Activated CD8-positive, alpha-beta memory T cell treated with anti-CD3 and anti-CD28 coated beads for 36 hours (primary cell): ENCODE measurements at regions not wholly inside any gene's neighbourhood (a gene's known extent, or its start where the extent isn't known, plus 50 kb on each side); places are given as distances from the start of the nearest gene placed in this dataset.

Experiments used
- CTCF ChIA-PET: fragments of 350-600 bp; sonication (Branson Sonifier 250); formaldehyde crosslinking; loops from one replicate; lab custom pipeline; 2021; ENCODE audit warnings: antibody characterized with exemption; lab: Charles Lee
- POLR2A ChIA-PET: fragments of 350-600 bp; sonication (Branson Sonifier 250); formaldehyde crosslinking; loops from one replicate; lab custom pipeline; 2021; ENCODE audit warnings: antibody characterized with exemption; lab: Charles Lee

DNA sequence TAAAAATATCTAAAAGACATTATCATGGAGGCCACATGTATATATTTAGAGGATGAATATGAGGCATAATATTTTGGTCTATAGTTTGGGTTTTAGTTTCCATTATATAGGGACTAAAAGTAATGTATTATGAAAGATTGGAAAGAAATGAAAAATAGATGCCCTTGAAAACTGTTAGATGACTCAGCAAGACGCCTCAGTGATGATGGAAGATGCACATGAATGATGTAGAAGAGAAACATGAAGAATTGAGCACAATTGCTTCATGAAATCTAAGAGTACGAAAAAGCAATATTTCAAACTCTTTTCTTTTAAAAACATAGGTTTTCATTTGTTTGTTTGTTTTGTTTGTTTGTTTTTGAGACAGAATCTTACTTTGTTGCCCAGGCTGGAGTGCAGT, 89.8 kb downstream of the ARL4A start:
- POLR2A ChIA-PET, result no interaction called here

DNA sequence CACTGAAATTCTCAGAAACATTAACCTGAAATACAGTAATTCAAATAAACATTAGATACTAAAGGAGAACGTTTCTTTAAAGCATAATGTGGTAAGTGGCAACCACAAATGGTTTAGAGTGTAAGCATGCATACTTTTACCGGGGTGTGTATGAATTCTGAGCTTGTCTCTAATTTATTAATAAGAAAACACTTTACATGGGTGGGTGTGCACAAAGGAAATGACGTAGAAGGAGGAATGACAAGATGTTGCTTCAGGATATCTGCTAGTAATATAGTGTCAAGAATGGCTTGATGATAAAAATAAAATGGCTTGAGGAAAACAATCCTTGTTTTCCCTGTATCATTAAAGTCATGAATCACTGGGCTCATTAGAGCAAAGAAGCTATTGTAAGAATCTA, 92.5 kb downstream of the ARL4A start:
- ChIA-PET POLR2A (no interaction called here), CTCF (no interaction called here)

More for the DNA sequence above, 89.8 kb downstream of the ARL4A start:
- CTCF ChIA-PET, result no interaction called here

DNA sequence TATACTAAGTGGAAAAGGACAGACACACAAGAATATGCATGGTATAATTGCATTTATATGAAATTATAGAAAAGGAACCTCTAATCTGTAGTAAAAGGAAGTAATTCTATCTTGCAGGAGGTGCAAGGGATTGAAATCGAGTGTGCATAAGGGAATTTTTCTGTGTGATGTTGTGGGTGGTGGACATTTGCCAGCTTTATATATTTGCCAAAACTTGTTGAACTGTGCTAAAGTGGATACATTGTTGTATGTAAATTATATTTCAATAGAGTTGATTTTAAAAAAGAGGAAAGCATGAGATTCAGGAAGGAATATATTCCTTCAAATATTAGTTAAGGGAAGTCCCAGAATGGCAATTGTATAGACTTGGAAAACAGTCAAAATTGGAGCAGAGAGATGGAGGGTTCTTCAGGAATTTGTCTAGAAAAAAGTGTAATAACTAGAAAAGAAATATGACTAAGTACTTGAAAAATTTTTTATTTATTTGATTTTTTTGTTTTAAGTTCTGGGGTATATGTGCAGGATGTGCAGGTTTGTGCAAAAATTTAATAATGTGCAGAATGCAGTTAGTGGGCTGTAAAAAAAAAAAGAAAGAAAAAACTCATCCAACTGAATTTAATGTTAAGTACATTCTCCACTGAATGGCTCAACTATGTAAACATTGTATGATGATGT, 96.1 kb downstream of the ARL4A start:
- CTCF ChIA-PET, result no interaction called here
- POLR2A ChIA-PET, result no interaction called here

DNA sequence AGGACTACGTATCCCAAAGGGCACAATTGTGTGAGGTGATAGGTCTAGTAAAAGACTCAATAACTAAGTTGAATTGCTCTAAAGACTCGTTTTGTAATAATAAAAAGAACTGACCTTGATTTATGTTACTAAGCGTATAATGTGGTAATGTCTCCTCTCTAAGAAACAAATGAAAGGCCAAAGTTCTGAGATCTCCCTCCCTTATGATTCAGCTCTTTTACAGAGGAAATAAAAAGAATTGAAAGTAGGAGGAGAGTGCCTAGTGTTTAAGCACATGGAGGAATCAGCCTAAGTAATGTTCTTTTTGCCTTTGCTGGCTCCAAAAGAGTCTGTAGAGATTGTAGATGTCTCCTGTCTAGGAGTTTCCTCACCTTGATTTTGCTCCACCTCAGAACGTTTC, 98.0 kb downstream of the ARL4A start:
- CTCF ChIA-PET, result no interaction called here
- POLR2A ChIA-PET, result no interaction called here

DNA sequence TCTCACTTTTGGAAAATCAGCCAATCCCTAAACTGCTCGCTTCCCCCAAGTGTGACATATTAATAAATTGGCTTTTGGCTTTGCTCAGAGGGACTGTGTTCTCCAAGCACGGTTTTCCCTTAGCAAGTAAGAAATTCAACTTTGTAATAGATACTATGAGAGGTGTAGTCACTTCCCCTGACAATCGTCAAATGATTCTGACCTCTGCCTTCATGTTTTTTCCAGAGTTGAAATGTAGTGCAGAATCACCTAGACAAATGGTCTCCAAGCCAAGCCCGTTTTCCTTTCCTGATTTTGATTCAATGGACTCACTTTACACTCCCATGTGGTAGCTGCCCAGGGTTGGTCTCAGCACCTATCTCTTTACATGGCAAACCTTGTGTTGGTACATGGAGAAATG, 99.1 kb downstream of the ARL4A start:
- ChIA-PET POLR2A (no interaction called here), CTCF (interaction anchor here (1.0 kb wide), 1 partner anchor 83 kb away, joined by 4 read pairs; no protein-coding TSS in a partner anchor)

DNA sequence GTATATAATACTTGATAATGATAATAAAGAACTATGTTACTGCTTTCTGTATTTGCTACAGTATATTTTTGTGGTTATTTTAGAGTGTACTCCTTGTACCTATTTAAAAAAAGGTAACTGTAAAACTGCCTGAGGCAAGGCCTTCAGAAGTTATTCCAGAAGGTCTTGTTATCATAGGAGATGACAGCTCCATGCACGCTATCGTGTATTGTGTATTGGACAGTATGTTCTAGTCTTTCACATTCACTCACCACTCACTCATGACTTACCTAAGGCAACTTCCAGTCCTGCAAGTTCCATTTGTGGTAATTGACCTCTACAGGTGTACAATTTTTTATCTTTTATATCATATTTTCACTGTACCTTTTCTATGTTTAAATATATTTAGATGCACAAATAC, 100.7 kb downstream of the ARL4A start:
- ChIA-PET CTCF (no interaction called here), POLR2A (no interaction called here)

DNA sequence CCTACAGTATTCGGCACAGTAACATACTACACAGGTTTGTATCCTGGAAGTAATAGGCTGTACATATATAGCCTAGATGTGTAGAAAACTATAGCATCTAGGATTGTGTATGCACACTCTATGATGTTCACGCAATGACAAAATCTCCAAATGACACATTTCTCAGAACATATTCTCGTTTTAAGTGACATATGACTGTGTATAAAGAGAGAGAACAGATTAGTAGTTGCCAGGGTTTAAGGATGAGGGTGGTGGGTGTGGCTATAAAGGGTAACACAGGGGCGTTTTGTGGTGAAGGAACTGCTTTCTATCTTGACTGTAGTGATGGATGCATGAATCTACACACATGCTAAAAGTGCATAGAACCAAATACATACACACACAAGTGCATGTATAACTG, 101.2 kb downstream of the ARL4A start:
- ChIA-PET CTCF (no interaction called here), POLR2A (no interaction called here)

DNA sequence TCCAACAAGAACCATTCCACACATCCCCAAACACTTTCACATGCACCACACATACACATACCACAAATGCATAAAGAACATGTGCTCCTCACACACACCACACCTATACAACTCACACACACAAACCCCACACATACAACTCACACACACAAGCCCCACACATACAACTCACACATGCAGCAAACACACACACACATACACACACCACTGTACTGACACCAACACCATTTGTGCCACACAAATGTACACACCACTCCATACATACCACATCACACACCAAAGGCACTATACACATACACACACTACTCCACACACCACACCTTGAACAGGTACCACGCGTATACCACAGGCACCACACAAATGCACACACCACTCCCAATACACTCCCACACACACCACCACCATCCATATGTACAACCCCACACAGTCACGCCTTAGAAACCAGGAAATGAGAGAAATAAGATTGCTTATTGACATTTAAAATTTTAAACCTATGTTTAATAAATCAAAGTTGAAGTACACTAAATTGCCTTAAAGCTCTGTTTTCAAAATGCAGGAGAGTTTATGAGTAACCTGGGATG, 107.4 kb downstream of the ARL4A start:
- CTCF ChIA-PET, result no interaction called here
- POLR2A ChIA-PET, result no interaction called here

DNA sequence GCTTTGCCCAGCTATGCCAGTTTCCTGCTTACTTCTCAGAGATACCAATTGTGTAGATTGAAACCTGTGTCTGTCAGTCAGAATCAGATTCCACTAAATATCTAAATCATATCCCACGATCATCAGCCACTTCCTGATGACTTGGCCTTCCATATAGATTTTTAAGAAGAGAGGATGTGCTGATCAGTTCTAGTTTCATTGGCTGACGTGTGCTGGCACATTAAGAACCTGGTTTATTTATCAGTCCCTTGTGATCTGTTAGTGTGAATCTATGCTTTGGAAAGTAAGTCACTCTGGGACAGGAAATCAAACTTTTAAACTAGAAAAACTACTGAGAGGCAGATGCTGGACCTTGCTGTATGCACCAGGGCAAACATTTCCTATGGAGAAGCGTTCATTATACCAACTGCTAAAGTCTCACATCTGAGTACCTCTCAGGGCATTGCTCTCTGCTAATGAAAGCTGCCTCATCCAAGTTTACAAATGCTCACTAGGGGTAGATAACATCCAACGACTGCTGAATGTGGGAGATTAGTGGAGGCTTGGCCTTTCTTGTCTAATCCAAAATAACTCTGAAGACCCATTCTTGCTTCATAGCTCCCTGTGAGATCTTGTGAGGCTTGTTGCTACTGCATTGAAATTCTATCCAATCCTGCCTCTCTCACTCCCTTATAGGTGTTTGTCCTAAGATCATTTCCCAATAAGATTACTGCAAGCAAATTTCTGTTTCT, 109.1 kb downstream of the ARL4A start:
- POLR2A ChIA-PET, result no interaction called here
- CTCF ChIA-PET, result no interaction called here

DNA sequence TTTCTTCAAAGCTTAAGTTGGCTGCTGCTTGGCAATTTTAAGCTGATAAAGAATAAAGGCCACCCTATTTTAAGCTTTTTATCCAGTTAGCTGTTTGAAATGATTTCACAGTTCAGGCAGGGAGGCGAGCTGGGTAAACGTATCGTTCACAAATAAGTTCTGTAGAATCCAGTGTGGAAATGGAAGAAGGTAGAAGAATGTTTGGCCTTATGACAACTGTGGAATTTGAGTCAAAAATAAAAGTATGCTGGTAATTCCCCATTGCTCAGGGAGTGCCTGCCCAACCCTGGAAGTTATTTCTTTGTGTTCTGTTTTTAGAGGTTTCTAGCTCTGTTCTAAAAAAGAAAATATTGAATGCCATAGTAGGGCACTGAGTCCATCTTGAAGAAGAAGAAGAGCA, 113.1 kb downstream of the ARL4A start:
- CTCF ChIA-PET, result no interaction called here
- POLR2A ChIA-PET, result no interaction called here

DNA sequence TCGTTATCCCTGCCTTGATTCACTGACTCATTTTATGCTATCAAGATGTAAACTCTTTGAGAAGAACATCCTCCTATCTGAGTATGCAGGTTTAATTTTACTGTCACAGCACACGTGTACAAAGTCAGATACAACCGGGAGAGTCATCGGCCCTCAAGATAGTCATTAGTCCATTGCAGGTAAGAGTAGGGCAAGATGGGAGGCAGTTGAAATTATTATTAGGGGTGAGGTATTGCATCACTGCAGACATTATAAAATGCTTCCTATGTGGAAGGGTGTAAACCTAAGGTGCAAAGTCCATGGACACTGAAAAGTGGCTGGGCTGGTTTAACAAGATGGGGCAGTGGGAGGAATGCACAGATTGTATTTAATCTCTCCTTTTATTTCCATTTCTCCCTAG, 113.7 kb downstream of the ARL4A start:
- CTCF ChIA-PET, result no interaction called here
- POLR2A ChIA-PET, result no interaction called here

DNA sequence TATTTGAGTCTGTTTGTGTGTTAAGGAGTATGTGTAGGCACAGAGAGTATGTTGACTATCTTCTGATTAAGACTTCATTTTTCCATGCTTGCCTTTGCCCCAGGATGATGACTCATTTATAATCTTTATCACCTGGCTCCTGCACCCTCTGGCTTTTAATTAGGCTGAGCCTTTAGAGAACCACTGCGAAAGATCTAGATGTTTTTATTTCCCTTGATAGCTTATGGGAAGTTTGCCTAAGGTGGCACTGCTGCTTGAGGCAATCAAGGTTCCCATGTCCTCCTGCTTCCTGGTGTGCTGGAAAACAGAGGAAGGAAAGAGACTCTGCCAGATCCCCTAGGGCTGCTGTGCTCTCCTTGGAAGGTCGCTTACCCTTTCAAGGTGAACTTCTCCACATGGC, 114.6 kb downstream of the ARL4A start:
- POLR2A ChIA-PET, result no interaction called here
- CTCF ChIA-PET, result no interaction called here

DNA sequence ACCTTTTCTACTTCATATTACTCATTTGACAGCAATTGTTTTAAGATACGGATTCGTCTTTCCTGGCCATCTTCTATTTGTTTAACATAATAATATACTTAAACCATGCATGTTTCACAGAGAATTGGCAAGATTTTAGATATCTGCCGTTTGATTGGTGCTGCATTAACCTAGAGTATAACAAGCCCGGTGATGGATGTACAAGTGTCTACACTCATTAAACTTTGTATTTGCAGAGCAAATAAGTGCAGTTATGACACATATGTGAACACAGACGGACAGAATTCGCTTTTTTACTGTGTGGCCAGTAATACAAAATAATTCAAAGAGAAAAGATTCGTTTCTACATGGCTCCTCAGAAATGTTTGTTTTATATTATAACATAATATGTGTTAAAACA, 116.1 kb downstream of the ARL4A start:
- ChIA-PET CTCF (no interaction called here), POLR2A (no interaction called here)

DNA sequence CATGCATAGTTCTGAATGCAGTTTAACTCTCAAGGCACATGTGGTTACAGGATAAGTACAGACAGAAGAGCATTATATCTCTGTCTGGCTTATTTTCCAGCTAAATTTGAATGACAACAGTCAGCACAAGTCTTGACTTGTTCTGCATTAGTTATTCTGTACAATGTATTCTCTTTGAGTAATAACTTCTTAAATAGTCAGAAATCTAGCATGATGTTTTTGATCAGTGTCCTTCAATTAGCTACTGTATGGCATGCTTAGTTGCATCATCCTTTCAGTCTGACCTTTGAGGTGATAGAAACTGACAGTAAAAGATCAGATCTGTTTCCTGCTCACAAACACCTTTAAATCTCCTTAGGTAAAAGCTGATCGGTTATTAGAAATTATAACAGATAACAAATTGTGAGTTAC, 118.1 kb downstream of the ARL4A start:
- ChIA-PET CTCF (no interaction called here), POLR2A (no interaction called here)

DNA sequence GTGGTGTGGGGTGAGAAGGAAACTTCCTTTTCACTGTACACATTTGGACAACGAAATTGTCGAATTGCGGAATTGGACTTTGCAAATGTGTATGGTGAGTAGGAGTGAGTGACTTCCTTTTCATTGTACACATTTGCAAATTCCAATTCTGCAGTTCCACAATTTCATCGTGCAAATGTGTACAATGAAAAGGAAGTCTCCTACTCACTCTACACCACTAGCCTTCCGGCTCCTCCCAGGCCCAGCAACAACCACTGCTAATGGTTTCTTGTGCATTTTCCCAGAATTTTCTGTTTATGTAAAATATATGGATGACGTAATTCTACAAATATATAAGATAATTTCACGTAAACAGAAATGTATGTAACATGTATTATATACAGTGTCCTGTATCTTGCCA, 118.5 kb downstream of the ARL4A start:
- ChIA-PET POLR2A (no interaction called here), CTCF (no interaction called here)

DNA sequence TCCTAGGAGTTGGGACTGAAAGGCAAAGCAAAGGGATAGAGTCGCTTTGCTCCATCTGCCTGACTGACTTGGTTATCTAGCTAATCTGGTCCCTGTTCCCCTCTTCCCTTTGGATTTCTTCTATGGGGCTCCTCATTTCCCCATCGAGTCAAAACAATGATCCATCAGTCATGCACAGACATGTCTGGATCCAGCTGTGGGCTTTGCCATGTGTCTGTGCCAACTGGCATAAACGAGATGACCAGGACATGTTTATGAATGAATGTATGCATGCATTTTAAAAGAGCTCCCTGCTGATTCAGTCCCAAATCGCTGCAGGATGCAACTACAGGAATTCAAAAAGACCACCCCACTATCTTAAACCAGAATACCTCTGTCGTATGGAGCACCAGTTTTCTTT, 122.0 kb downstream of the ARL4A start:
- CTCF ChIA-PET, result no interaction called here
- POLR2A ChIA-PET, result no interaction called here

DNA sequence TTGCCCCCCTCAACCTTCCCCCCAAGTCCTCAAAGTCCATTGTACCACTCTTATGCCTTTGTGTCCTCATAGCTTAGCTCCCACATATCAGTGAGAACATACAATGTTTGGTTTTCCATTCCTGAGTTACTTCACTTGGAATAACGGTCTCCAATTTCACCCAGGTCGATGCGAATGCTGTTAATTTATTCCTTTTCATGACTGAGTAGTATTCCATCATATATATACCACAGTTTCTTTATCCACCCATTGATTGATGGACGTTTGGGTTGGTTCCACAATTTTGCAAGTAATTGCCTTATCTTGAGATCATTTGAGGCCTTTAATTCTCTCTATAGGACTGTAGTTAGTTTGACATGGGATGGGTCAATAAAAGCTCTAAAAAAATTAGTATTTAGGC, 124.7 kb downstream of the ARL4A start:
- ChIA-PET CTCF (no interaction called here), POLR2A (no interaction called here)

DNA sequence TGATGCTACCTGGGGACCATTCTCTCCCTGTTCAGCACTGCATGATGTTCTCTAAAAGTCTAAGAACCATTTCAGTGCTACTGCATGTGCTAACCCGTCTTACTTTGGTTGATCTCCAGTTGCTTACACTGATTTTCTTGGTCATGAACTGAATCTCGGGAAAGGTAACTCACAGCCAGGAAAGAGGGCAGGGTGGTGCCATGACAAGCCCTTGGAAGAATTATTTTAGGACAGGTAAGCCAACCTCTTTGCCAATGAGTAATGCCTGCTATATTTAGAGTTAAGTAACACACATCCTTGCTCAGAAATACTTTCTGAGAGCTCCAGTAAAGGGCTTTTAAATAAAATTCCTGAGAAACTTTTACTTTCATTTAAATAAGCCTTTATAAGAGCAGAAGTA, 126.7 kb downstream of the ARL4A start:
- POLR2A ChIA-PET, result no interaction called here

DNA sequence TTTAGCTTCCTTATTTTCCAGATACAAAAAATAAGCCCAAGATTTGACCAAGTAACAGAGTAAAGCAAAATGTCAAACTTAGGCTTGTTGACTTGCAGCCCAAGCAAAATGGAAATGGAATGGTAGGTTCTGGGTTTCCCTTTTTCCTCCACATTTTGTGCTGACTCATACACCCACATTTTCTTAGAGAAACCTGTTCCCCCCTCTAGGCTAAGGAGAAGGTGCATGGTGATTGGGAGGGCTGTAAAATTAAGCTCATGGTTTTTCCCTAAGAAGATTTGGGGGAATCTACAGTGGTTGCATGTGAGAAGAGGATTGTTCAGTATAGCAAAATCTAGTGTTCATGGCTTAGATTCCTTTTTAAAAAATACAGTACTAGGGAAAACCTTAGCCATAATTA, 127.4 kb downstream of the ARL4A start:
- ChIA-PET POLR2A (no interaction called here), CTCF (no interaction called here)

More for the DNA sequence above, 126.7 kb downstream of the ARL4A start:
- CTCF ChIA-PET, result no interaction called here

DNA sequence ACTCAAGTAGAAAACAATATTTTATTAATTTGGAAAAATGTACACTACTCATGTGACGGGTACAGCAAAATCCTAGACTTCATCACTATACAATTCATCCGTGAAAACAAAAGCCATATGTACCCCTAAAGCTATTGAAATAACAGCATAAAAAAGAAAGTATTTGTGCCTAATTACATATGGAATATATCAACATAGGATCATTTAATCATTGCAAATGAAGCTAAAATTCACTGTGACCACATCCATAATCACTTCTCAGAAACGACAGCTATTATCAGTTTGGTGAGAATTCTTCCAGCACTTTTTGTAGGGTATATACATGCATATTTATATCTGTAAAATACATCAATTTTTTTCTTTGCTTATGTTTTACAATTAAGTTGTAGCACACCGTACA, 128.0 kb downstream of the ARL4A start:
- ChIA-PET POLR2A (no interaction called here), CTCF (no interaction called here)

DNA sequence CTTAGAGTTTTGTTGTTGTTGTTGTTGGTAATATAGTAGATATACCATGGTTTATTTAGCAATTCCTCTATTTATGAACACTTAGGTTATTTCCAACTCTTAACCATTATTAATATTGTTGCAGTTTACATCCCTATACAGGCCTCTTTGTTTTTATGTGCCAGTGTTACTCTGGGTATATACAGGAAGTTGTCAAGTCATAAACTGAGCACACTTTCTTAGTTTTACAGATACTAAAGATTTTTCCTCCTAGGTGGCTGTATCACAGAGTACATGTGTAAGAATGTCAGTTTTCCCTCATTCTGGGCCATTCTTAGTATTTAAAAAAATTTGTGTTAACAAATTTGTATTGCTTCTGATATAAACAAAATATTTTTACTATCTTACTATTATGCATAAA, 128.4 kb downstream of the ARL4A start:
- ChIA-PET CTCF (no interaction called here), POLR2A (no interaction called here)
